CD4-positive, alpha-beta T cell (primary cell): ENCODE measurements at regions not wholly inside any gene's neighbourhood (a gene's known extent, or its start where the extent isn't known, plus 50 kb on each side); places are given as distances from the start of the nearest gene placed in this dataset.

Experiments used
- ATAC-seq: fragments of 200-7000 bp; cut with Tn5 transposase; one replicate; pipeline ENCODE4 v1.10.0; 2022; ENCODE audit warnings: mild to moderate bottlenecking; ENCODE audit not compliant: poor library complexity
- CTCF ChIA-PET: fragments of 350-600 bp; sonication (Branson Sonifier 250); formaldehyde crosslinking; loops from one replicate; lab custom pipeline; 2021; ENCODE audit warnings: antibody characterized with exemption, inconsistent platforms; lab: Charles Lee
- POLR2A ChIA-PET: fragments of 350-600 bp; sonication (Branson Sonifier 250); formaldehyde crosslinking; loops from one replicate; lab custom pipeline; 2021; ENCODE audit warnings: antibody characterized with exemption, inconsistent platforms; lab: Charles Lee
- DNase-seq, 14 experiments: peaks; one replicate each; pipeline ENCODE4 v3.0.0-alpha.2; 2013 to 2020; ENCODE audit warnings: mixed read lengths in 2 of 14
- H3K27ac ChIP-seq, 2 donors: one replicate each; pipeline versions ENCODE4 v1.5.1 to v1.7.0; 2013; ENCODE audit warnings: low read length in 2 of 2, low read depth in 1 of 2, mild to moderate bottlenecking in 1 of 2
- H3K27me3 ChIP-seq, 2 experiments: 1 replicate in 1 of 2; 2 replicates in 1 of 2; pipeline versions ENCODE4 v1.6.1 to v1.7.0; 2013; ENCODE audit warnings: low read length in 2 of 2, control low read depth in 1 of 2, mild to moderate bottlenecking in 1 of 2, moderate library complexity in 1 of 2; ENCODE audit not compliant: insufficient read depth in 2 of 2, control insufficient read depth in 1 of 2
- H3K36me3 ChIP-seq: one replicate; pipeline ENCODE4 v1.6.1; 2013; ENCODE audit warnings: low read length, control low read depth; ENCODE audit not compliant: insufficient read depth
- H3K4me1 ChIP-seq: one replicate; pipeline ENCODE4 v1.6.1; 2013; ENCODE audit warnings: low read length, control low read depth; ENCODE audit not compliant: insufficient read depth
- H3K4me3 ChIP-seq: one replicate; pipeline ENCODE4 v1.5.1; 2013; ENCODE audit warnings: mild to moderate bottlenecking, low read length, moderate library complexity
- H3K9me3 ChIP-seq, 2 experiments: 1 replicate in 1 of 2; 2 replicates in 1 of 2; pipeline versions ENCODE4 v1.6.1 to v1.7.0; 2013; ENCODE audit warnings: low read length in 2 of 2, mild to moderate bottlenecking in 2 of 2, control low read depth in 1 of 2, moderate library complexity in 1 of 2; ENCODE audit not compliant: control insufficient read depth in 1 of 2, insufficient read depth in 1 of 2
- H3K27ac Mint-ChIP-seq: one replicate; pipeline ENCODE4 v1.8.0; 2020; ENCODE audit warnings: mixed read lengths
- H3K27me3 Mint-ChIP-seq: one replicate; pipeline ENCODE4 v1.8.0; 2021; ENCODE audit warnings: mixed read lengths
- H3K36me3 Mint-ChIP-seq: one replicate; pipeline ENCODE4 v1.8.0; 2021; ENCODE audit warnings: low read depth, mixed read lengths
- H3K4me1 Mint-ChIP-seq: one replicate; pipeline ENCODE4 v1.8.0; 2021; ENCODE audit warnings: low read depth, mixed read lengths
- H3K4me3 Mint-ChIP-seq: one replicate; pipeline ENCODE4 v1.8.0; 2020; ENCODE audit warnings: mild to moderate bottlenecking, mixed read lengths
- H3K9me3 Mint-ChIP-seq: one replicate; pipeline ENCODE4 v1.8.0; 2020; ENCODE audit warnings: mixed read lengths
- CTCF ChIP-seq: fragments of 200-600 bp; IDR thresholded peaks from one replicate; pipeline ENCODE4 v1.8.0; 2022; ENCODE audit warnings: antibody characterized with exemption, mild to moderate bottlenecking
- intact Hi-C, 2 experiments: fragments of 100-400 bp; cut with DNase I in 1 of 2; cut with micrococcal nuclease in 1 of 2; formaldehyde crosslinking; loops; one replicate each; pipeline versions ENCODE4 v1.15.1 to v1.9.0; 2023 to 2025; cut with DNase I, micrococcal nuclease

GRCh38 chrX:113644426-113644825 is 803.8 kb upstream of the AMOT start:
- H3K4me1 ChIP-seq, result no peaks in the 10 kb centered on the region
- ChIA-PET POLR2A (no interaction called here), CTCF (no interaction called here)
- DNase-seq, result no peak
- no peak for TF ChIP-seq CTCF
- no peaks in the 10 kb centered on the region for H3K36me3 ChIP-seq
- no peaks in the 10 kb centered on the region for H3K9me3 ChIP-seq
- no peaks in the 10 kb centered on the region for H3K27me3 Mint-ChIP-seq
- H3K4me3 ChIP-seq, result no peak overlapping the region
- H3K9me3 Mint-ChIP-seq, result no peaks in the 10 kb centered on the region
- H3K27ac ChIP-seq, result no peak overlapping the region
- H3K4me1 Mint-ChIP-seq, result no peaks in the 10 kb centered on the region
- no peaks in the 10 kb centered on the region for H3K36me3 Mint-ChIP-seq
- intact Hi-C loops, result no loop called here
- H3K27me3 ChIP-seq, result no peaks in the 10 kb centered on the region
- no peak overlapping the region for H3K27ac Mint-ChIP-seq
- no peak for ATAC-seq
- H3K4me3 Mint-ChIP-seq, result no peak overlapping the region

- Histone ChIP-seq H3K4me1 (no peaks in the 10 kb centered on the region), H3K9me3 (no peaks in the 10 kb centered on the region), H3K36me3 (no peaks in the 10 kb centered on the region), H3K4me3 (no peak overlapping the region), H3K27ac (no peak overlapping the region), H3K27me3 (no peaks in the 10 kb centered on the region)
- intact Hi-C loops, result no loop called here
- DNase-seq, result no peak
- Mint-ChIP-seq H3K4me3 (no peak overlapping the region), H3K9me3 (no peaks in the 10 kb centered on the region), H3K4me1 (no peaks in the 10 kb centered on the region), H3K27ac (no peak overlapping the region), H3K27me3 (no peaks in the 10 kb centered on the region), H3K36me3 (no peaks in the 10 kb centered on the region)
- ATAC-seq, result no peak
- ChIA-PET POLR2A (no interaction called here), CTCF (no interaction called here)
- TF ChIP-seq CTCF, result no peak
Measured at GRCh38 chrX:113634565-113634964, 793.9 kb upstream of the AMOT start.

- Mint-ChIP-seq H3K9me3 (no peaks in the 10 kb centered on the region), H3K36me3 (no peaks in the 10 kb centered on the region), H3K4me3 (no peak overlapping the region), H3K27ac (no peak overlapping the region), H3K27me3 (no peaks in the 10 kb centered on the region), H3K4me1 (no peaks in the 10 kb centered on the region)
- ChIA-PET POLR2A (no interaction called here), CTCF (no interaction called here)
- no peak overlapping the region for H3K27ac ChIP-seq
- no peaks in the 10 kb centered on the region for H3K27me3 ChIP-seq
- H3K36me3 ChIP-seq, result no peaks in the 10 kb centered on the region
- intact Hi-C loops, result no loop called here
- H3K4me3 ChIP-seq, result no peak overlapping the region
- ATAC-seq (no peak), DNase-seq (no peak)
- peaks cover 0 to 3% of the 10 kb centered on the region in 2 experiments for H3K9me3 ChIP-seq
- H3K4me1 ChIP-seq, result no peaks in the 10 kb centered on the region
- no peak for TF ChIP-seq CTCF
Measured at GRCh38 chrX:113629326-113629725, 788.7 kb upstream of the AMOT start.
